ENCODE measurements at regions not wholly inside any gene's neighbourhood (a gene's known extent, or its start where the extent isn't known, plus 50 kb on each side); places are given as distances from the start of the nearest gene placed in this dataset.

GRCh38 chr15:95644100-95644875 lies 686.2 kb upstream of the NR2F2 start:
- DNase-seq (ENCODE audit: low read depth in 2 of 2), result no peak

- no peak for DNase-seq (ENCODE audit: low read depth in 2 of 2)
These were observed 684.6 kb upstream of the NR2F2 start for GRCh38 chr15:95645791-95646338.

GRCh38 chr15:95646484-95647273 lies 683.8 kb upstream of the NR2F2 start:
- no peak for DNase-seq (ENCODE audit: low read depth in 2 of 2)

- no peak for DNase-seq (ENCODE audit: low read depth in 2 of 2)
These were observed 682.8 kb upstream of the NR2F2 start for GRCh38 chr15:95647531-95648277.

- no peak for DNase-seq (ENCODE audit: low read depth in 2 of 2)
These were observed 677.1 kb upstream of the NR2F2 start for GRCh38 chr15:95653361-95653805.

GRCh38 chr15:95655089-95655607 lies 675.4 kb upstream of the NR2F2 start:
- DNase-seq (ENCODE audit: low read depth in 2 of 2), result no peak

- DNase-seq (ENCODE audit: low read depth in 2 of 2), result no peak
These were observed 673.9 kb upstream of the NR2F2 start for GRCh38 chr15:95656595-95656994.

- DNase-seq (ENCODE audit: low read depth in 2 of 2), result no peak
These were observed 671.7 kb upstream of the NR2F2 start for GRCh38 chr15:95658799-95659198.

GRCh38 chr15:95659656-95660055 lies 670.8 kb upstream of the NR2F2 start:
- no peak for DNase-seq (ENCODE audit: low read depth in 2 of 2)

- DNase-seq (ENCODE audit: low read depth in 2 of 2), result no peak
These were observed 667.9 kb upstream of the NR2F2 start for GRCh38 chr15:95662638-95663037.

GRCh38 chr15:95663156-95664100 lies 667.1 kb upstream of the NR2F2 start:
- no peak for DNase-seq (ENCODE audit: low read depth in 2 of 2)

- no peak for DNase-seq (ENCODE audit: low read depth in 2 of 2)
These were observed 666.0 kb upstream of the NR2F2 start for GRCh38 chr15:95664450-95664849.

GRCh38 chr15:95669146-95669922 lies 661.2 kb upstream of the NR2F2 start:
- DNase-seq (ENCODE audit: low read depth in 2 of 2), result no peak

GRCh38 chr15:95674031-95674430 lies 656.5 kb upstream of the NR2F2 start:
- no peak for DNase-seq (ENCODE audit: low read depth in 2 of 2)

GRCh38 chr15:95676500-95676899 lies 654.0 kb upstream of the NR2F2 start:
- DNase-seq (ENCODE audit: low read depth in 2 of 2), result no peak

GRCh38 chr15:95679847-95680582 lies 650.5 kb upstream of the NR2F2 start:
- no peak for DNase-seq (ENCODE audit: low read depth in 2 of 2)

- no peak for DNase-seq (ENCODE audit: low read depth in 2 of 2)
These were observed 649.8 kb upstream of the NR2F2 start for GRCh38 chr15:95680728-95681127.

GRCh38 chr15:95681836-95682544 lies 648.5 kb upstream of the NR2F2 start:
- DNase-seq (ENCODE audit: low read depth in 2 of 2), result no peak

GRCh38 chr15:95684126-95684525 lies 646.4 kb upstream of the NR2F2 start:
- no peak for DNase-seq (ENCODE audit: low read depth in 2 of 2)

All from activated CD4-positive, alpha-beta T cell treated with anti-CD3 and anti-CD28 coated beads for 24 hours (primary cell).